ENCODE measurements at regions not wholly inside any gene's neighbourhood (a gene's known extent, or its start where the extent isn't known, plus 50 kb on each side); places are given as distances from the start of the nearest gene placed in this dataset.

DNA sequence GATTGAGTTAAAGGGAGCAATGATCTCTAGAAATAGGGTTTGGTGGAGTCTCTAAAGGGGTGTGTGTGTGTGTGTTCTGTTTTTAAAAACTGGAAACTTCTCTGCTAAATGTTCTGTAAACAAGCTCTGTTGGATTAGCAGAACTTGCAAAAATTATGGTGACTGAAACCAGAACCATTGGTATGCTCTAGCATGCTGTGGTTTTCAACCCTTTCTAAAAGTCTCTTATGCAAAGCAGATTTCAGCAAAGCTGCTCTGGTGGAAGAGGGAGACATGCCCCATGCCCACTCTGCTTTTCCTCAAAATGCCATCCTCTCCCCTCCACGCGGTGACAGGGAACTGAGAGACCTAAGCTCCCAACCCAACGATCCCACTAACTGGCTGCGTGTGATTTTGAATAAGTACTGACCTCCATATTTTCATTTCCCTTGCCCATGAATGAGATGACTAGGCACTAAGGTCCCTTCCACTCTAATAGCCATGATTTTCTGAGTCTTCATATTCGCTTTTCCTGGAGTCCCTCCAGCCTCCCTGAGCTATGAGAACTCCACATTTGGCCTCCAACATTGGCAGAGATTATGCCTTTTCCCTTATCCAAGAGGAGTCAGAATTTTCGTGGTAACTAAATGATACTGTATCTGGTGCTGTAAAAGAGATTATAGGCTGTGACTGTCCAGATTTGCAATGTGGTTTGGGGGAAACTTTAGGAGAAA is 117.3 kb upstream of the PALS2 start:
- Mint-ChIP-seq H3K27me3 (ENCODE audit: unreplicated experiment) (no peaks in the 10 kb centered on the region), H3K4me3 (ENCODE audit: unreplicated experiment) (no peak overlapping the region), H3K9me3 (ENCODE audit: unreplicated experiment) (no peaks in the 10 kb centered on the region), H3K4me1 (ENCODE audit: unreplicated experiment) (no peaks in the 10 kb centered on the region), H3K36me3 (ENCODE audit: low read depth, unreplicated experiment) (no peaks in the 10 kb centered on the region), H3K27ac (ENCODE audit: unreplicated experiment) (no peak overlapping the region)
- DNase-seq (ENCODE audit: low spot score), result no peak
- TF ChIP-seq, protein P1, sequence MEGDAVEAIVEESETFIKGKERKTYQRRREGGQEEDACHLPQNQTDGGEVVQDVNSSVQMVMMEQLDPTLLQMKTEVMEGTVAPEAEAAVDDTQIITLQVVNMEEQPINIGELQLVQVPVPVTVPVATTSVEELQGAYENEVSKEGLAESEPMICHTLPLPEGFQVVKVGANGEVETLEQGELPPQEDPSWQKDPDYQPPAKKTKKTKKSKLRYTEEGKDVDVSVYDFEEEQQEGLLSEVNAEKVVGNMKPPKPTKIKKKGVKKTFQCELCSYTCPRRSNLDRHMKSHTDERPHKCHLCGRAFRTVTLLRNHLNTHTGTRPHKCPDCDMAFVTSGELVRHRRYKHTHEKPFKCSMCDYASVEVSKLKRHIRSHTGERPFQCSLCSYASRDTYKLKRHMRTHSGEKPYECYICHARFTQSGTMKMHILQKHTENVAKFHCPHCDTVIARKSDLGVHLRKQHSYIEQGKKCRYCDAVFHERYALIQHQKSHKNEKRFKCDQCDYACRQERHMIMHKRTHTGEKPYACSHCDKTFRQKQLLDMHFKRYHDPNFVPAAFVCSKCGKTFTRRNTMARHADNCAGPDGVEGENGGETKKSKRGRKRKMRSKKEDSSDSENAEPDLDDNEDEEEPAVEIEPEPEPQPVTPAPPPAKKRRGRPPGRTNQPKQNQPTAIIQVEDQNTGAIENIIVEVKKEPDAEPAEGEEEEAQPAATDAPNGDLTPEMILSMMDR (IDR thresholded peaks at IDR 0.05; ENCODE audit: unreplicated experiment), result no peak

DNA sequence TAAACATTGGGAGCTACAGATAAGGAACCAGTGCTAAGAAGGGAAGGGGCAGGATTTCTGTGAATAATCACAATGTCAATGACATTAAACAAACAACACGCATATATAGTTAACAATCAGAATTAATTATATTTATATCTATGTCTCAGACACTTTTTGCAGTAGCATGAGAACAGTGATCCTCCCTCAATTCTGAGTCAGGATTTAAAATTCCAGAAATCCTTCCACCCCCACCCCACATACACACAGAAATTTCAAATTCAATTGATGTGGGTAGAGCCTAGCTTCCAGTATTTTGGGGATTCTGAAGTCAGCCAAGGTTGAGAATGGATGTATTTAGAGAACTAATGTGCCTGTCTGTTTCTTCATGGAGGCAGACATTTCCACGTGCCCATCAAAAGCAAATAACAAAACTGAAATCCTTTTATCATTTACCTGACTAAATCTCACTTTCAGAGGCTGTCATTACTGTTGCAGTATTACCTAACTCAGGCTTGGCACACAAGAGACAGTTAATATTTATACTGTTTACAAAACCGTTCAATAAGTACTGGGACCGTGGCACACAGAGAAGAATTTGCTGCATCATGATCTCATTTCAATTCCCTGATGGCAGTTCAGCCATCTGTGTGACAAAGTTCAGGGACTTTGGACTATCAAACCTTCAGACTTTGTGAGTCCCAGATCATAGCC is 116.6 kb upstream of the PALS2 start:
- Mint-ChIP-seq H3K27ac (ENCODE audit: unreplicated experiment) (no peak overlapping the region), H3K27me3 (ENCODE audit: unreplicated experiment) (no peaks in the 10 kb centered on the region), H3K9me3 (ENCODE audit: unreplicated experiment) (no peaks in the 10 kb centered on the region), H3K4me3 (ENCODE audit: unreplicated experiment) (no peak overlapping the region), H3K4me1 (ENCODE audit: unreplicated experiment) (no peaks in the 10 kb centered on the region), H3K36me3 (ENCODE audit: low read depth, unreplicated experiment) (no peaks in the 10 kb centered on the region)
- TF ChIP-seq, protein P1 (IDR thresholded peaks at IDR 0.05; ENCODE audit: unreplicated experiment), result no peak
- DNase-seq (ENCODE audit: low spot score), result no peak

DNA sequence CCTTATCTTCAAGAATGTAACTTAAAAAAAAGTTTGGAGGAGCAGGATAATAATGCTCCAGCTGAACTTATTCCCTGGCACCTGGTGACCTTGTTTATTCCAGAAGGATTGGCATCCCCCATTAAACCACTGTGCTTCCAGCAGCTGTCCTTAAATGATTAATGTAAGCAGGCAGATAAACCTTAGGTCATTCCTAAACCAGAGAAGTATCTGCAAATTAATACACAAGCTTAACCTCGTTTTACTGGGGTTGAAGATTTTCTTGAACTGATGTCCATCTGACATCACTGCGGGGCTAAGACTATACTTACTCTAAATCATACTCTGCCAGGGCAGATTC is 116.1 kb upstream of the PALS2 start:
- no peaks in the 10 kb centered on the region for H3K9me3 Mint-ChIP-seq (ENCODE audit: unreplicated experiment)
- no peak for DNase-seq (ENCODE audit: low spot score)
- H3K4me1 Mint-ChIP-seq (ENCODE audit: unreplicated experiment), result no peaks in the 10 kb centered on the region
- H3K27me3 Mint-ChIP-seq (ENCODE audit: unreplicated experiment), result no peaks in the 10 kb centered on the region
- H3K4me3 Mint-ChIP-seq (ENCODE audit: unreplicated experiment), result no peak overlapping the region
- TF ChIP-seq, protein P1 (IDR thresholded peaks at IDR 0.05; ENCODE audit: unreplicated experiment), result no peak
- no peaks in the 10 kb centered on the region for H3K36me3 Mint-ChIP-seq (ENCODE audit: low read depth, unreplicated experiment)
- H3K27ac Mint-ChIP-seq (ENCODE audit: unreplicated experiment), result no peak overlapping the region

DNA sequence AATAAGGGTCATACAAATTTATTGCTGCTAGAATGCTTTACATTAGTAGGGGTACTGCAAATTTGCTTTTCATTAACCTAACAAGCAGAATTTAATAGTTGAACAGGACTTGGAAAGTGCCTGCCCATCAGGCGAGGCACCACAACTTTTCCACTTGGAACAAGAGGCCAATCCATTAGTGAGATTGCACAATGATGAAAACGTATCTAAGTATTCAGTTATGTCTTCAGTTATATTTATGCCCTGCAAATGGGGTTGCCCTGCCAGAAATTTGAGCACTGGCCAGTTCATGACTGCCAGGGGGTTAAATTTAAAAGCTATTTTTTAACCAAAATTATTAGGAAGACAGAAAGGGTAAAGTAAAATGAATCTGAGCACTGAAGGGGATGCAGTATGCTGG is 111.1 kb upstream of the PALS2 start:
- no peak overlapping the region for H3K4me3 Mint-ChIP-seq (ENCODE audit: unreplicated experiment)
- H3K9me3 Mint-ChIP-seq (ENCODE audit: unreplicated experiment), result no peaks in the 10 kb centered on the region
- H3K27ac Mint-ChIP-seq (ENCODE audit: unreplicated experiment), result no peak overlapping the region
- H3K27me3 Mint-ChIP-seq (ENCODE audit: unreplicated experiment), result no peaks in the 10 kb centered on the region
- H3K36me3 Mint-ChIP-seq (ENCODE audit: low read depth, unreplicated experiment), result no peaks in the 10 kb centered on the region
- TF ChIP-seq, protein P1 (IDR thresholded peaks at IDR 0.05; ENCODE audit: unreplicated experiment), result no peak
- H3K4me1 Mint-ChIP-seq (ENCODE audit: unreplicated experiment), result peaks cover 15% of the 10 kb centered on the region
- no peak for DNase-seq (ENCODE audit: low spot score)

DNA sequence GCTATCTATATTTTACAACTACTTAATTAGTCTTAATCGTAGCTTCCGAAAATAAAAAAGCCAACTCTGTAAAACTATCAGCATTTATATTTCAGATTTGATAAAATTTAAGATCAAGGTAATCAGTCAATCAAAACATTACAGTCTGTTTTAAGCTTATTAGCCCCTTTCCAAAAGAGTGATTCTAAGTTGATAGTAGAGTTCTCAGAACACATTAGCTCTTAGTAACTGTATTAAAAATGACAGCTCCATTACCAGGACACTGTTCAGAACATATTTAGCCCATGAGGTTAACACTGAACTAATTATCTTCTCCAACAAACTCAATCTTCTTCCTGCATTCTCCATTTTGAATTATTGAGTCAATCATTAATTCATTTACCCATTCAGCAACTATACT is 110.3 kb upstream of the PALS2 start:
- no peaks in the 10 kb centered on the region for H3K27me3 Mint-ChIP-seq (ENCODE audit: unreplicated experiment)
- no peaks in the 10 kb centered on the region for H3K9me3 Mint-ChIP-seq (ENCODE audit: unreplicated experiment)
- peaks cover 15% of the 10 kb centered on the region for H3K4me1 Mint-ChIP-seq (ENCODE audit: unreplicated experiment)
- DNase-seq (ENCODE audit: low spot score), result no peak
- H3K4me3 Mint-ChIP-seq (ENCODE audit: unreplicated experiment), result no peak overlapping the region
- TF ChIP-seq, protein P1 (IDR thresholded peaks at IDR 0.05; ENCODE audit: unreplicated experiment), result no peak
- no peaks in the 10 kb centered on the region for H3K36me3 Mint-ChIP-seq (ENCODE audit: low read depth, unreplicated experiment)
- H3K27ac Mint-ChIP-seq (ENCODE audit: unreplicated experiment), result no peak overlapping the region
